GM18520 (cell line): ENCODE measurements at regions not wholly inside any gene's neighbourhood (a gene's known extent, or its start where the extent isn't known, plus 50 kb on each side); places are given as distances from the start of the nearest gene placed in this dataset.
"Not testable (repeated sequence)": the region's sequence is repeated elsewhere in the genome, so short reads cannot be mapped to it uniquely, and the experiment has no call there.

Source experiments
- ATAC-seq: cut with Tn5 transposase; IDR thresholded peaks from one replicate; pipeline ENCODE4 v1.9.1; 2021; ENCODE audit not compliant: unreplicated experiment

- no peak for ATAC-seq
These were observed 367.7 kb downstream of the PRELID2 start for GRCh38 chr5:145467446-145467845.

DNA sequence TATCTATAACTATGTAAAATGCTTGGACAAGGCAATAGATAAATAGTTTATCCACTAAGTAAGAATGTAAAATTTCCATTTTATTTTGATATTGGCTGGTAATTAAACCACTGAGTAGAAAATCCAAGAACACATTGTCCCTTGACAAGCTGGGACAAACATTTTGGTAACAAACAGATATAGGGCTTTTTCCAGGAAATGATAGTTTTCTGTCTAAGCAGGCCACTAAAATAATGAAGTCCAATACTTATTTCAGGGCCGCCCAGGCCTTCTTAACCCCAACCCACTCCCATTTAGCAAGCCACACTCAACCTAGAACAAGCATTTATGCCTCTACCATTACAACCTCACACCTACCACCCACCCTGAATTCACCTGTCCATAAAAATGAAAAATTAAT lies 368.6 kb downstream of the PRELID2 start:
- ATAC-seq, result no peak

DNA sequence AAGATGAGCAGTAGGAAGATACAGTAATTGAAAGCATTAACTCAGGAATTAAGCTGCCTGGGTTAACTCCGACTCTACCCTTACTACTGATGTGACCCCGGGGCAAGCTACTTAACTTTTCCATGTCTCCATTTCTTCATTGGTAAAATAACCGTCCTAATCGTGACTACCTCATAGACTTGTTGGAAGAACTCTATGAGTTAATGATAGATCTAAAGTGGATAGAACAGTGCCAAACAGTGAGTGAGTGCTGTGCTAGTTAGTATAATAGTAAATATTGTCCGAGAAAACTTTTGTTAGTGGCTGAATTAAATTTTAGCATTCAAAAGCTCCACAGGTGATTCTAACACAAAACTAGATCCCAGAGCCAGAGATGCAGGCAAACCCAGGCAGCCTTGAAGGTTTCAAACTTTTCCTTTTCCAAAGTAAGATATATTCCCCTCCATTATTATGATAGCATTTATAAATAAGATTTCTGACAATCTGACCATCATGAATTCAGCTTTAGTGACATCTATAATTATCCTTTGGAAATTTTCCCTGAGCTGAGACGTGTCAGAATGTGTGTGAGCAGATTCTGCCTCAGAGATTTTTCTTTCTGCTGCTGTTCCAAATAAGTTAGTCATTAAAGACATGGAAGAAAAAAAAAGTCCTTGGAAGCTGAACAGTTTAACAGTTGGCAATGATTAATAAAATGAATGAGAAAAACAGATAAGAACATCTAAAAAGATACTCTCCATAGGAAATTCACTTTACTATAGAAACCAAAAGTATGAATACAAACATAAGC lies 369.5 kb downstream of the PRELID2 start:
- ATAC-seq, result no peak

DNA sequence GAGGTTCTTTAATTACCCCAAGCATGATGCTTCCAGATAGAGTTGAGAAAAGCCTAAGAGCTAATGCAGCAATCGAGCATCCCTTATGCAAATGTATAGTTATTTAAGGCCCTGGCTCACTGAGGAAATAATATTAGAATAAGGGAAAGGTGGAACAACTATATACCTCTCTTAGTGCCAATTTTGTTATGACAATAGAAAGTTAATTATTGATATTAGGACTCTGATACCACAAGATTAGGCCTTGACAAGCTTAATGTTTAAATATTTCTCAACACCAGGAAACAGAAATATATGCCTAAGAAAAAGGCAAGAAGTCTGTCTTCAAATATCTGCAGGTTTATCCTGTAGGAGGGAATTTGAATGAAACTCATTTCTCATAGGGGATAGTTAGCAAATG lies 371.0 kb downstream of the PRELID2 start:
- ATAC-seq, result no peak

- no peak for ATAC-seq
These were observed 371.5 kb downstream of the PRELID2 start for GRCh38 chr5:145463634-145464033.

DNA sequence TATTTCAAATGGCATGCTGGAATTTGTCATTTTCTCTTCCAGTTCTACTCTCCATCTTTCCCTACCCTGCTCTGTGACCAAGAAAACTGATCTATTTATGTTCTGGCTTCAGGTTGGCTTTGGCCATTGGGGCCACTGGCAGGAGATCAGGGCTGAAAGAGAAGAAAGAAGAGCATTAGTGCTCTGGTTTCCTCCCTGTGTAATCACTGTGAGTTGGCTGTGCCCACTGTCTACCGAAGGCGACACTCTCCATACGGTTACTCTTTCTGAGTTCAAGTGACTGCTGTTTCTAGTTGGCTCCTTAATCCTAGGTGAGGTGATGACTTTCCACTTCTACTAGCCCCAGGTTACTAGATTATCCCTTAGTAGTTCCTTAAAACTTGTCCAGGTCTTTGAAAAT lies 372.6 kb downstream of the PRELID2 start:
- no peak for ATAC-seq

GRCh38 chr5:145450286-145450885 lies 384.8 kb downstream of the PRELID2 start:
- ATAC-seq, result no peak

DNA sequence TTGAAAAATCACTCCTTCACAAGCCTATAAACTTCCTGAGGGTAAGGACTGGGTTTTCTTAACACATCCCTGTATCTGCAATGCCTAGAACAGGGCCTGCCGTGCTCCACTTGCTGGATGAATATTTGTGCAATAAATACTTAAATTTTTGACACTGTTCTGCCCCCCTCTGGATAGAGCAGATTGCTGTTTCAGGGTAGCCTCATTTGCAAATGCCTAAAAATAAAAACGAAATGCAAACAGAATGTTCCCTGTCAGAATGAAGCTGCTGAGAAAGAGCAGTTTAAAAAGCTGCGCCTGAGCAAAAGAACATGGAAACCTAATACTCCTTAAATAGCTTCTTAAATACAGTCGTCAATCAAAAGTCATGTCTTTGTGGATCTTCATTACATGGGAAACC lies 385.3 kb downstream of the PRELID2 start:
- ATAC-seq, result no peak

DNA sequence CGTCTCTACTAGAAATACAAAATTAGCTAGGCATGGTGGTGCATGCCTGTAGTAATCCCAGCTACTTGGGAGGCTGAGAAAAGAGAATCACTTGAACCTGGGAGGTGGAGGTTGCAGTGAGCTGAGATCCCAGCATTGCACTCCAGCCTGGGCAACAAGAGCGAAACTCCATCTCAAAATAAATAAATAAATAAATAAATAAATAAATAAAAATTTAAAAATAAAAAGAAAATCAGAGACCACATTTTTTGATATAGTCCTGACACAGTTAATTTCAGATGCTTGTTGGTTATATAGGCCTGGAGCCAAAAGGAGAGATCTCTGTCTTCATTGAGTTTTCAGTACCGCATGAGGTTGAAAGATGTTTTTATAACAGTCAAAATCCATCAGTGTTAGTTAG lies 388.3 kb downstream of the PRELID2 start:
- not testable (repeated sequence) for ATAC-seq

DNA sequence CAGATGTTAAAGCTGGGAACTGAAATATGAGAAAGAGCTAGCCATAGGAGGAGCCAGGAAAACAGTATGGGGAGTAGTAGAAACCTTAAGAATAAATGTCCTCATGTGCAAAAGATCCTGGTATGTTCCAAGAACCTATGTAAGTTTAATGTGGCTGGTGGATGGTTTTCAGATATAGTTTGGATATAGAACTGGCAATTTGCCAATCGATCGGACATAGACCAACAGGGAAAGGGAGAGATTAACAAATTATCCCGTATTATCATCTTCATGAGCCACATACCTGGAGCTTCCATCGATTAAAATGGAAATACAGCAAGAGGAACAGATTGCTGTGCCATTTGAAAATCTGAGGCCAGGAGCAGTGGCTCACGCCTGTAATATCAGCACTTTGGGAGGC lies 388.7 kb downstream of the PRELID2 start:
- ATAC-seq, result no peak

- ATAC-seq, result no peak
These were observed 390.1 kb downstream of the PRELID2 start for GRCh38 chr5:145445027-145445426.

DNA sequence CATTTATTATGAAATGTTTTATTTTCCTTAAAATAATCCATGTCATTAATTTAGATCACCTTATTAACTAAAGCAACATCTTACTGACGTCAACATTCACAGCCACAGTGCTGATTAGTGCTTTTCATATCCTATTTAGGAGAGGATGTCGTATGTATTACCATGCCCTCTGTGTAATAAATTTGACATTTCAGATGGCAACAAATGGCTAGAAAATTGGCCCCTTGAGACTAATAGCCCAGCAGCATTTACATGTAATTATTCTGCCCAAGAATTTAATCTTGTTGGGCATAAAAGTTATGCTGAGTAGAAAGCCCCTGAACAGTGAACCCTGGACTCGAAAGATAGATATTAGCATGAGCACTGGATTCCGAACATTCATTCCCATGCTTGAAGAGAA lies 391.2 kb downstream of the PRELID2 start:
- ATAC-seq, result no peak

DNA sequence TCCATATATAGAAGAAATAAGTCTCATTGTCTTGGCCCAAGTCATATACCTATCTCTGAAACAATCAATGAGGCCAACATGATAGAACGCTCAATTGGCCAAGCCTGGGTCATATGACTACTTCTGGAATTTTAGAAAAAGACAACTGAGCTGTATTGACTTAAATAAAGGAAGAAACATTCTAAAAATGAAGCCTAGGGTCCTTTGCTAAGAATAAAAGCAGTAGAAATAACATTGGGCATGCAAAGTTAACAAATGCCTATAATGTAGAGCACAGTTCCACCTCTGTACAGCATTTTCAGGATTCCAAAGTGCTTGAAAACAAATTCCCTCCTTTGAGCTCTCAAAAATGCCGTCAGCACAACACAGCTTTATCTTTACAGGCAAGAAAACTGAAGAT lies 391.8 kb downstream of the PRELID2 start:
- ATAC-seq, result no peak

DNA sequence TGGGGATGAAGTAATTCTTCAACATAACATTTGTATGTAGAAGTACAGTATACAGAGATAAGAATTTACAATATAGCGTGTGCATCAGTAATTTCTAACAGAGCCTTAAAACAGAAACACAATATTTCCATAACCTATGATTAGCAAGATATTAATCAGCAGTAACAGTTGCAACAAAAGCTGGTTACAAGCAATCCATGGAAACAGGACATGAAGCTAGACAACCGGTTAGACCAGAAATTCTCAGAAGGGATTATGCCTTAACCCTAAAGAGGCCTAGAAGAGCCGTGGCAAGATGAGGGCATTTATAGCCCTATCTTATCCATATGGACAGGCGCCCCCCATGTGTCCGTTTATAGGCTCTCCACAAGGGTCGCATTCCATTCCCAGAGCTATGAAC lies 392.5 kb downstream of the PRELID2 start:
- ATAC-seq, result not testable (repeated sequence)

- no peak for ATAC-seq
These were observed 393.9 kb downstream of the PRELID2 start for GRCh38 chr5:145441228-145441627.

DNA sequence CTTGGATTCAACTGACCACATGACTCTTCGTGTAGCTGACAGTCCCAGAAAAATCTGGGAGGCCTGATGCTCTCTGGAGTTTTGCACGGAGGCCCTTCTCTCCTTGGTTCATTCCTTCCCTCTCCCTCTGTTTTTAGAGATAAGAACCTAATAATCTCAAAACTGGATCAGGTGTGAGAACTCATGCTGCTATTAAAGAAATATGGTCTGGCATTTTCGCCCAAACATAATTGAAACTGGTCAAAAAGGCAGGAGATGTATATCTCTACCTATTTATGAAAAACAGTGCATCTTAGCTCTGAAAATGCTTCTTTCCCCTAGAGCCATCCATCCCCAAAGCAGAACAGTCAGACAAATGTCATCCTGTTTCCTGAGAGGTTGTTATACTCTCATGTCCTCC lies 397.5 kb downstream of the PRELID2 start:
- no peak for ATAC-seq

DNA sequence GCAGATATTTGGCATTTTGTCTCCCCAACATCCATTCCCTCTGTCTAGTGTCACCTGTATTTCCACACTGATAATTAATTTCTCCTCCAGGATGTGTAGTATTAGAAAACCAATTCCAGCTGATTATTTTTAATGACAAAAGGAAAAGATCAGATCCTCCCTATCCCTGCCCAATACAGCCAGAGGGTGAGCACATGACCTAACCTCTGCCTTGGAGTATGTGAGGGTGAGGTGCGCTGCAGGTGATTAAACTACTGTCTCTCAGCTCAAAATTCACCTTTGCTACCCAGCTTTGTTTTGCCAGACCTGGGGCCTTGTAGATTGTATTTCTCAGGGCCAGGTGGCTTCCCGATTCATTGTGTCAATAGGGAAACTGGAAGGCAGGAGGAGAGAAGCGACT lies 402.1 kb downstream of the PRELID2 start:
- no peak for ATAC-seq

- ATAC-seq, result no peak
These were observed 406.0 kb downstream of the PRELID2 start for GRCh38 chr5:145429170-145429569.

DNA sequence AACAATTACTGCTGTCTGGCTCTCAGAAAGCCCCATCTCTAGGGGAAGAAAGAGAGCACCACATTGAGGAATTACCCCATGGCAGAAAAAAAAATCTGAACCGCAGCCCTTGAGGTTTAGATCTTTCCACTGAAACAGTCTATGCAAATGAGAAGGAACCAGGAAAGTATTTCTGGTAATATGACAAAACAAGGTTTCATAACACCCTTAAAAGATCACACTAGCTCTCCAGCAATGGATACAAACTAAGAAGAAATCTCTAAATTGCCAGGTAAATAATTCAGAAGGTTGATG lies 427.1 kb downstream of the PRELID2 start:
- ATAC-seq, result peak; percentile 32

DNA sequence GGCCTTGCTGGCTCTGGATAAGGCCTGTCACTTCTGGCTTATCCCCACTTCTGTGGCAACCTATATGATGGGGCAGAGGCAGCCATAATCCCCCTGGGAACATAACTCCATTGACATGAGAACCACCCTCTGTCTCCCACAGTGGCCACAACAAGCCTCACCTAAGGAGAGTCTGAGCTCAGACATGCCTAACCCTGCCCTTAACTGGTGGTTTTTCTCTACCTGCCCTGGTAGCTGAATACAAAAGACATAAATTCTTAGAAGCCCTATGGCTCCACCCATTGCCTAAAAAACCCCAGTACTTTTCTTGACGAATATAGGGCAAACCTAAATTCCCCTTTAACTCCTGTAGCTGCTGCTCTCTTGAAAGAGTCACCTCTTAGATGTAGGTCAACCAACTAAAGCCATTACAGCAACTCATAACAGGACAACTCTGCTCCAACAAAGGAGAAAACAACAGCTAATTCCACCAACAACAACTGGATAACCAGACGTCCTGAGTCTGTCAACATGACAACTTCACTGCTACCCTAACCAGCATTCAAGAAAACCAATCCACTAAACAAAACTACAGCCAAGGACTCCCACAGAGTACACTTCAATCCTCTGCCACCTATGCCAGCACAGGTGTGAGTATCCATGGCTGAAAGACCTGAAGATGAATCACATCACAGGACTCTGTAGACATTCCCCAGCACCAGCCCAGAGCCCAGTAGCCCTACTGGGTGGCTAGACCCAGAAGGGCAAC lies 427.7 kb downstream of the PRELID2 start:
- ATAC-seq, result peak; percentile 45

DNA sequence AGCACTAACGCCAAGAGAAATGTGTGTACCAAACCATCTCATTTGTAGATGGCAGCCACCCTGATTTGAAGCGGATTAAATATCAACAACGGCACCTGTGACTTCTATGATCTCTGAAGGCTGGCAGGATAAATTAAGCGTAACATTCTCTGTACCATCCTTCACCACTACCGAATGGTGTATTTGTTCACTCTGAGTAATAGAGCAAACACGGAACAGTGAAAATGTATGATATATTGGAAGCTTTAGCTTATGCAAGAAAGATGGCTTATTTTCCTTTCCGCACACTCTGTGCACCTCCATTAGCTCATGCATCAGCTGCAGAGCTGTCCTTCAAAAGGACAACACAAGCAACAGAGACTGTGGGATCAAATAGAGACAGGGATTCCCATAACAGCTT lies 431.1 kb downstream of the PRELID2 start:
- ATAC-seq, result no peak

GRCh38 chr5:145396888-145397287 lies 438.3 kb downstream of the PRELID2 start:
- ATAC-seq, result no peak
